ENCODE measurements at regions not wholly inside any gene's neighbourhood (a gene's known extent, or its start where the extent isn't known, plus 50 kb on each side); places are given as distances from the start of the nearest gene placed in this dataset.

GRCh38 chr2:128454980-128455720, 136.5 kb upstream of the HS6ST1 start:
- no peak overlapping the region for H3K27ac ChIP-seq
- H3K27me3 ChIP-seq = peaks cover 16% of the 10 kb centered on the region
- 90 to 95% methylated on average over 2 to 9 of the region's 12 CpGs for WGBS, 2 donors (ENCODE audit: low coverage in 1 of 2)
- no peaks in the 10 kb centered on the region for H3K9me3 ChIP-seq
- TF ChIP-seq EP300 (IDR thresholded peaks at IDR 0.05) (no peak), POLR2A (IDR thresholded peaks at IDR 0.05) (no peak), POLR2AphosphoS5 (IDR thresholded peaks at IDR 0.05) (no peak)
- TF ChIP-seq, protein P1, sequence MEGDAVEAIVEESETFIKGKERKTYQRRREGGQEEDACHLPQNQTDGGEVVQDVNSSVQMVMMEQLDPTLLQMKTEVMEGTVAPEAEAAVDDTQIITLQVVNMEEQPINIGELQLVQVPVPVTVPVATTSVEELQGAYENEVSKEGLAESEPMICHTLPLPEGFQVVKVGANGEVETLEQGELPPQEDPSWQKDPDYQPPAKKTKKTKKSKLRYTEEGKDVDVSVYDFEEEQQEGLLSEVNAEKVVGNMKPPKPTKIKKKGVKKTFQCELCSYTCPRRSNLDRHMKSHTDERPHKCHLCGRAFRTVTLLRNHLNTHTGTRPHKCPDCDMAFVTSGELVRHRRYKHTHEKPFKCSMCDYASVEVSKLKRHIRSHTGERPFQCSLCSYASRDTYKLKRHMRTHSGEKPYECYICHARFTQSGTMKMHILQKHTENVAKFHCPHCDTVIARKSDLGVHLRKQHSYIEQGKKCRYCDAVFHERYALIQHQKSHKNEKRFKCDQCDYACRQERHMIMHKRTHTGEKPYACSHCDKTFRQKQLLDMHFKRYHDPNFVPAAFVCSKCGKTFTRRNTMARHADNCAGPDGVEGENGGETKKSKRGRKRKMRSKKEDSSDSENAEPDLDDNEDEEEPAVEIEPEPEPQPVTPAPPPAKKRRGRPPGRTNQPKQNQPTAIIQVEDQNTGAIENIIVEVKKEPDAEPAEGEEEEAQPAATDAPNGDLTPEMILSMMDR (IDR thresholded peaks at IDR 0.05) = no peak
- no peak overlapping the region for H3K4me3 ChIP-seq
- no peaks in the 10 kb centered on the region for H3K4me1 ChIP-seq
- no peak for ATAC-seq
- H3K36me3 ChIP-seq = no peaks in the 10 kb centered on the region

- WGBS, 2 donors (ENCODE audit: low coverage in 1 of 2) = 100% methylated on average over 1 of the region's 1 CpG
- Histone ChIP-seq H3K36me3 (no peaks in the 10 kb centered on the region), H3K4me3 (no peak overlapping the region), H3K27me3 (peaks cover 16% of the 10 kb centered on the region), H3K27ac (no peak overlapping the region), H3K9me3 (no peaks in the 10 kb centered on the region), H3K4me1 (no peaks in the 10 kb centered on the region)
- TF ChIP-seq, protein P1 (IDR thresholded peaks at IDR 0.05) = no peak
- no peak for TF ChIP-seq POLR2A (IDR thresholded peaks at IDR 0.05)
- ATAC-seq = no peak
These were observed 137.0 kb upstream of the HS6ST1 start for GRCh38 chr2:128455721-128456050.

- no peak overlapping the region for H3K27ac ChIP-seq
- H3K36me3 ChIP-seq = no peaks in the 10 kb centered on the region
- TF ChIP-seq, protein P1 (IDR thresholded peaks at IDR 0.05) = no peak
- TF ChIP-seq POLR2A (IDR thresholded peaks at IDR 0.05) = no peak
- TF ChIP-seq EP300 (IDR thresholded peaks at IDR 0.05) = no peak
- TF ChIP-seq POLR2AphosphoS5 (IDR thresholded peaks at IDR 0.05) = no peak
- ATAC-seq = no peak
- no peak overlapping the region for H3K4me3 ChIP-seq
- H3K27me3 ChIP-seq = peaks cover 16% of the 10 kb centered on the region
- H3K9me3 ChIP-seq = peaks cover 0 to 4% (median 0%) of the 10 kb centered on the region in 3 donors
- H3K4me1 ChIP-seq = no peaks in the 10 kb centered on the region
- WGBS, 2 donors (ENCODE audit: low coverage in 1 of 2) = 89 to 93% methylated on average over 3 to 4 of the region's 5 CpGs
These were observed 137.6 kb upstream of the HS6ST1 start for GRCh38 chr2:128456281-128456680.

DNA sequence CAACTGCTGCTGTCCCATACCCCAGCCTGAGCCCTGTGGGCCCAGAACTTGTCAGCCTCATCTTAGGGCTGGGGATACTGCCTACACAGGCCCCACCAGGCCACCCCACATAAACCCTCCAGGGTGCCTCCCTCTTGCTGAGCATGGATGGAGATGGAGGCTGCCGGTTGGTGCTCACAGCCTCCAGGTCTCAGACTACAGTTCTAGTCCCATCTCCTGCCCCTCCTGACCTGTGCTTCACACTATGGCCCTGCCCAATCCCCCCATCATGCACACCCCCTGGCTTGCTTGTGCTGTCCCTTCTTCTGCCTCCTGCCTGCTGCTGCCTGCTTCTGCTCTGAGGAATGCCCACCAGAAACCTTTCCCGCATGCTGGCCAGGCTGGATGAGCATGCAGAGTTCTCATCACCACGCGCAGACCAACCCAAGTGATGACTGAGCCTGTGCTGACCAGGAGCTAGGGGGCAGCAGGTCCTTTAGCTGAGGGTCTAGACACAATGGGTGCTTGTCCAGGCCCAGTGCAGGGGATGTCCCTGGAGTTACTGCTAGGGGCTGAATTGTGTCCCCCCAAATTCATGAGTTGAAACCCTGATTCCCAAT, 138.4 kb upstream of the HS6ST1 start:
- Histone ChIP-seq H3K9me3 (peaks cover 0 to 10% (median 0%) of the 10 kb centered on the region in 3 donors), H3K4me1 (no peaks in the 10 kb centered on the region), H3K4me3 (no peak overlapping the region), H3K36me3 (no peaks in the 10 kb centered on the region), H3K27ac (no peak overlapping the region), H3K27me3 (peaks cover 16% of the 10 kb centered on the region)
- 90 to 100% methylated on average over 1 to 4 of the region's 4 CpGs for WGBS, 2 donors (ENCODE audit: low coverage in 1 of 2)
- TF ChIP-seq POLR2A (IDR thresholded peaks at IDR 0.05) (no peak), EP300 (IDR thresholded peaks at IDR 0.05) (no peak), POLR2AphosphoS5 (IDR thresholded peaks at IDR 0.05) (no peak)
- TF ChIP-seq, protein P1 (IDR thresholded peaks at IDR 0.05) = no peak
- no peak for ATAC-seq

DNA sequence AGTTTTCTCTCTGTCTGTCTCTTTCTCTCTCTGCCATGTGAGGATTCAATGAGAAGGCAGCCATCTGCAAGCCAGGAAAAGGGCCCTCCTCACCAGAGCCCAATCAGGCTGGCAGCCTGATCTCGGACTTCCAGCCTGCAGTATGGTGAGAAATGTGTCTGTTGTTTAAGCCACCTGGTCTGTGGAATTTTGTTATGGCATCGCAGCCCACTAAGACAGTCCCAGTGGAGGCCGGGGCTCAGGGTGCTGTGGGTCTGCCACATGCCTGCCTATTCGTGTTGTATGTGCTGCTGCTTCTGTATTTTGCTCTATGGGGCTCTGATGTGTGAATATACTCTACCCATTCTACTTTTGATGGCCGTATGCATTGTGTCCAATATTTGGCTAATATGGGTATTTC, 139.0 kb upstream of the HS6ST1 start:
- Histone ChIP-seq H3K27ac (no peak overlapping the region), H3K36me3 (no peaks in the 10 kb centered on the region), H3K9me3 (peaks cover 0 to 15% (median 0%) of the 10 kb centered on the region in 3 donors), H3K4me1 (no peaks in the 10 kb centered on the region), H3K27me3 (peaks cover 10% of the 10 kb centered on the region), H3K4me3 (no peak overlapping the region)
- no peak for ATAC-seq
- WGBS, 2 donors (ENCODE audit: low coverage in 1 of 2) = 60 to 63% methylated on average over 1 to 4 of the region's 5 CpGs
- no peak for TF ChIP-seq EP300 (IDR thresholded peaks at IDR 0.05)
- TF ChIP-seq, protein P1 (IDR thresholded peaks at IDR 0.05) = no peak
- TF ChIP-seq POLR2AphosphoS5 (IDR thresholded peaks at IDR 0.05) = no peak
- TF ChIP-seq POLR2A (IDR thresholded peaks at IDR 0.05) = no peak

Data from gastroesophageal sphincter (tissue), 4 donors.